Smooth muscle cell of the brain vasculature (primary cell): ENCODE measurements at regions not wholly inside any gene's neighbourhood (a gene's known extent, or its start where the extent isn't known, plus 50 kb on each side); places are given as distances from the start of the nearest gene placed in this dataset.

ENCODE experiments used
- DNase-seq: peaks from one replicate; pipeline ENCODE4 v3.0.0-alpha.2; 2012; ENCODE audit warnings: low read depth, low spot score

DNA sequence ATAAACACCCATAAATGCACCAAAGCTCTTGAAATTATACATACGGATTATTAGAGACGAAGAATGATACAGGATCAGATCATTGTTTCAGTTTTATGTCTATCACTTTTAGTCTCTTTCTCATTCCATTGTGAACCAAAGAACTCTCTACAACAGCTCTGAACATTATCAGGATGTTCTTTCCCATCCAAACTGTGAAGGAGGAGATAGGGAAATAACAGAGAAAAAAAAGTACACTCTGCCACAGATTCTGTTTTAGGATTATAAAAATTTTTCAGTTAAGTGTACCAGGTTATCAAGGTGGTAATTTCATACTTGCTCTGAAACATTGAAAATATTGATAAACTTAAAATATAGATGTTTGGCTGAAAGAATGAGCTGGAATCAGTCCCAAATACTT is 270.9 kb downstream of the MZT1 start:
- no peak for DNase-seq

DNA sequence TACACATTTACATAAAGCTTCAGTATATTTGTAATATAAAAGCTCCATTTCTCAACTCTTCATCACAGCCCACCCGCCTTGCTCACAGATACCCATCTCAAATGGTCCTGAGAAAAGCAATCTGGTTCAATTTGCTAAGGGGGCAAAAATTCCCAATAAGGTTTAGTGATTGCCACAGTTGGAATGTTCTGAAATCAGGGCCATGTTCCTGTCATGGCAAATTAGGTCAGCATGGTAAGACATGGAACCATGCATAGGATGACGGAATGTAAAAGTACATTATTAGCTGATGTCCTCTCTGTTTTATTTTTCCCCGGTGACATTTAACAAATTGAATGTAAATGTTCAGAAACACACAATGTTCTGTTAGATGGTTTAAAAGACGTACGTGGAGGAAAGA is 274.3 kb downstream of the MZT1 start:
- no peak for DNase-seq

DNA sequence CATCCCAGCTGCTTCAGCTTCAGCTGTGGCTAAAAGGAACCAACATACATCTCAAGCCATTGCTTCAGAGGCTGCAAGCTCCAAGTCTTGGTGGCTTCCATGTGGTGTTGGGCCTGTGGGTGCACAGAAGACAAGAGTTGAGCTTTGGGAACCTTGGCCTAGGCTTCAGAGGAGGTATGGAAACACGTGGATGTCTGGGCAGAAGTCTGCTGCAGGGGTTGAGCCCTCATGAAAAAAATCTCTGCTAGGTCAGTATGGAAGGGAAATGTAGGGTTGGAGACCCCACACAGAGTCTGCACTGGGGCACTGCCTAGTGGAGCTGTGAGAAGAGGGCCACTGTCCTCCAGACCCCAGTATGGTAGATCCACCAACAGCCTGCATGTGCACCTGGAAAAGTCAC is 279.3 kb downstream of the MZT1 start:
- DNase-seq = no peak

GRCh38 chr13:72444999-72445398 is 282.4 kb downstream of the MZT1 start:
- no peak for DNase-seq

- DNase-seq = no peak
Measured at GRCh38 chr13:72437458-72437857, 290.0 kb downstream of the MZT1 start.

DNA sequence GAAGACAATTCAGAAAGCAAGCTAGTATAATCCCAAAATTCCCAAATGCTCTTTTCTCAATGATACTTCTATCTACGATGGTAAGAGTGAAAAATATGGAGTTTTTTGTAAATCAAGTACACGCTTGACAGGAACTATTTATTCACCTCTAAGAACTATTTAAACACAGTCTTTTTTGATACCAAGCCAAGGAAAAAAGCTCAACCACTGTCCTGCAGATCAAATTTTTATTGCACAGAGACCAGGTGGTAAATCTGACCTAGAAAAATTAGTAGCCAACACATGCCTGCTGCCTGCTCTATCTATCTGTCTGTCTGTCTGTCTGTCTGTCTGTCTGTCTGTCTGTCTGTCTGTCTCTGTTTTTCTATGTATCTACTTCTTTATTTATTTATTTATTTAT is 292.2 kb downstream of the MZT1 start:
- DNase-seq = no peak

DNA sequence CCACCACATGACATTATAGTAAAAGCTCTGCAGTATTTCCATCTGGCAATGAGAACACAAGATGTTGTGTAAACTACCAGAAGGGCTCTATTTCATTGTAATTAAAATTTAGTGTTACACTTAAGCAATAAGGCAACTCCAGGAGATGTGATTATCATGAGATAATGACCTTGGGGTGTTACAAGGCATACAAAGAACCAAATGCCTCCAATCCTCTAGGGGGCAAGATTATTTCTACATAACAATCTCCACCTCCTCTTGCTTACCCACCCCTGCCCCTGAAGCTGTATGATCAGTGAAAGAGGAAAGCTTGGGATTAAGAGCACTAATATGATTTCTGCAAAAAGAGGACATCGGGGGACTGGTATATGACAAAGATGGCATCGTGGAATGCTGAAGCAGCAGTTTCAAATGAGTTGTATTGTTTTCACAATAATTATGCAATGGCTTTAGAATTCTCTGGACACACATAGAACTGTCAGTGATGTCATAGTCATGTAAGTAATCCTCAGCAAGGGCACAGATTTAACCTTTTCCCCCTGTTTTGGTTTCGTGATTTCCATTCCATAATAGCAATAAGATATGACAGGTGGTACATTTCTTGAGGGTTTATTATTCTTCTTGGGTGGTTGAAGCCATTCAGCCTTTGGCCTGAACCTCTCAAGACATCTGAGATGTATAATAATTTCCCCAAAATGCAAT is 295.3 kb downstream of the MZT1 start:
- no peak for DNase-seq

DNA sequence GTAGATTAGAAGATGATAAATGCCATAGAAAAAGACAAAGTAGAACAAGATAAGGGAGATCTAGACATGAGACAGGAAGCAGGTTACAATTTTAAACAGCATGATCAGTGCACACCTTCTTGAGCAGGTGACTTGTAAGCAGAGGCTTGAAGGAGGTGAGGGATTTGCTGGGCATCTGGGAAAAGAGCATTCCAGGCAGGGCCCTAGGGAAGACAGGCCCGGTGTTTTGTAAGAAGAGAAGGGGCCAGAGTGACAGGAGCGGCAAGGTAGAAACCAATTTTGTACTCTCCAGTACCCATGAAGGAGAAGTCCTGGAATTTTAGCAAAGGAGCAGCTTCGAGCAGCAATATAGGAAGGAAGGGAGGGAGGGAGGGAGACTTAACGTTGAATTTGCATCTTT is 296.5 kb downstream of the MZT1 start:
- no peak for DNase-seq

- no peak for DNase-seq
Measured at GRCh38 chr13:72427757-72428528, 299.5 kb downstream of the MZT1 start.

DNA sequence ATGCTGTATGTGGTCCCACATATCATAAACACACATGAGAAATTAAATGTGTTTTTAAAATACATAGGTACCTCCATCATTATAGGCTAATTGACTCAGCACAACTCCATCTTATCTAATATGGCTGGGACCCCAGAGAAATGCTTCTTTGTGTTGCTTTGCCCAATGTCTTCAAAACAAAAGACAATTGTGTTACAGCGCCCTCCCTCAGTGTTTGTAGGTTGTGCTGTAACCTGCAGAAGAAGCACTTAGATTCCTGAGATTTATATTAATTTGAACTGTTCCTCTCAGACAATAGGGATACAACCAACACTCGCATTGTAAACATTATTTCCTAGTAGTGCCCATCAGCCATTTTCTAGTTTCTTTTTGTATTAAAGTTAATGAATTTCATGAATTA is 303.4 kb downstream of the MZT1 start:
- no peak for DNase-seq

DNA sequence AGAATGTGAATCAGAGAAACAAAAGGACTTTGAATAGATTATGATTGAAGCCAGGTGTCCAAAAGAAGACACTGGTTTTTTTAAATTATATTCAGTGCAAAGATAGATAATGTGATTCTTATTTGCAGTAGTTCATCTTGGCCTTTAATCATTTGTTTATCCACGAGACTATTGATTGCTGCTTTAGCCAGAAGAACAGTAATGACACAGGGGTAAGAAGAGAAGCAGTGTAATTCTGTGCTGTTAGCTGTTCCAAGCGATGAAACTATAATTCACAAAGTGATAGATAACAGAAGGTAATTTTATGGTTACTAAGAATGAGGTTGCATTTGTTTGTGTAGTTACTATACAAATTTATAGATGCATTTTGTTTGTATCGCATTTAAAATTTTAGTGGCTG is 311.6 kb downstream of the MZT1 start:
- DNase-seq = no peak

GRCh38 chr13:72412481-72412880 is 314.9 kb downstream of the MZT1 start:
- no peak for DNase-seq

GRCh38 chr13:72405441-72405840 is 322.0 kb downstream of the MZT1 start:
- no peak for DNase-seq

GRCh38 chr13:72403396-72404010 is 323.9 kb downstream of the MZT1 start:
- no peak for DNase-seq

- no peak for DNase-seq
Measured at GRCh38 chr13:72400856-72401255, 326.6 kb downstream of the MZT1 start.

DNA sequence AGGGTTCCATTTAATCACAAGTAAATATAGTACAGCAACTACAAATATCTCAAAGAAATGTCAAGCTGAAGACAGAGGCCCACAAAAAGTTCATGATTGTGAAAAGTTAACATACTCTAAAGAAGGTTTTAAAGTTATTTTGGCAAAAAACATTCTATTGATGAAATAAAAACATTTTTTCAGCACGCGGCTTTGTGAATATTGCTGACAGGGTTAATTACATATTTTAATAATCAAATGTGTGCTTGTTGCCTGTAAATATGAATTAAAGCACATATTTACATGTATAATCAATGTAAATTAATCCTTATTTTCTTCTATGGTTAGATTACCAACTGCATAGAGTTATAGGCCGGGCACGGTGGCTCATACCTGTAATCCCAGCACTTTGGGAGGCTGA is 328.1 kb downstream of the MZT1 start:
- no peak for DNase-seq

DNA sequence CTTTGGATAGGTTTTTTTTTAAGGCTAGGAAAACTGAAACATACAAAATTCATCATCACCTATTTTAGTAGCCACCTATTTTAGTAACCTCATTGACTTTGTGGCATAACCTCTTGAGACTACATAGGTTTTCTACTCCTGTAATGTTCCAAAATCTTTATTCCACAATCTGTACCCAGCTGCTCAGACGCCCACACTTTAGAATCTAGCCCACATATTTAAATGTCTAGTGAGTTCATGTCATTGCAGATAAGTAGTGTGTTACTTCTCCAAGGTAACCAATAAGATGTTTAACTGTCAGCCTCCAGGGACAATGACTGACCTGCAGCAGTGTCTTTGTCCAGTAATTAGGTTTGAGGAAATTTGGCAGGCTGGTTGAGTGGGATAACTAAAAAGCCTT is 330.2 kb downstream of the MZT1 start:
- DNase-seq = no peak

DNA sequence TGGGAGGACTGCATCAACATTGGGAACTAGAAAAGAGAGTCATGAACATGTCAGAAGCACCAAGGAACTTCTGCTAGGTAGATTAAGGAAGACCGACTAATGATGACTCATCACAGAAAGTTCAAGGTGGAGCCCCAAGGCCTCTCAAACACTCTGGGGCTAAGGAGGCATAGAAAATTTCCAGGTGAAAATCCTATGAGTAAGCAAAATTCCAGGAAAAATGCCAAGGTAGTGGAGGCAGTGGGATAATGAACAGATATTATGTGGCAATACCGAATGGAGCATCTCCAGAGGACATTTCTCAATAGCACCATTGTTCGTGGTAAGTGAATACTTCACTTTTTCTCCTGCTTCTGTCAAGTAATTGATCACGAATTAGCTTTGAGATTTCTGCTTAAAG is 336.5 kb downstream of the MZT1 start:
- no peak for DNase-seq

- no peak for DNase-seq
Measured at GRCh38 chr13:72386138-72386684, 341.2 kb downstream of the MZT1 start.

- DNase-seq = no peak
Measured at GRCh38 chr13:72384879-72385278, 342.6 kb downstream of the MZT1 start.

DNA sequence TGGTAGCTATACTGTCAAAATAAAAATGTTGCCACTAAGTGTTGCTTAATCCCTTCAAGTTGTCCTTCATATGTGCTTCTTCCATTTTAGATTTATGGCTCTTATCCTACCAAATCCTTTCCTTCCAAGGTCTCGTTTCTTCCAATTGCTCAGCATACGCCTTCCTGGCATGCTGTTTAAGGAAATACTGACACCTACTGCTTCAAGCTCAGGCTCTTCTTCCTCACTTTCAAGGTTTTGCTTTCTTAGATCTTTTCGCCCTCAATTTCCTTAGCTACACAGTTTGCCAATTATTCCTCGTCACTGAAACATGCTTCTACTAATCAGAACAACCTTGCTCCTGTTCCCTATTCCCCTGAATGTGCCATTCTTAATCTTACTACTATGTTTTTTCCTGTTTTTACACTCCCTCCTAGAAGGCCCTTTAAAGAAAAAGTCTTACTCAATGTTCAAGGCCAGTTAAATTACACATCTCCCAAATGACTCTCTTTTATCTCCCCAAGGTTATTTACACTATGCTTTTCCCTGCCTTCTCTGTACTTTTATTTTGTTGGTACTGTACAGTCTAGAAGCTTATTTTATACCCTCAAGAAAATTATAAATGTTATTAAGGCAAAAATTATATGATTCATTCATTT is 343.1 kb downstream of the MZT1 start:
- no peak for DNase-seq

DNA sequence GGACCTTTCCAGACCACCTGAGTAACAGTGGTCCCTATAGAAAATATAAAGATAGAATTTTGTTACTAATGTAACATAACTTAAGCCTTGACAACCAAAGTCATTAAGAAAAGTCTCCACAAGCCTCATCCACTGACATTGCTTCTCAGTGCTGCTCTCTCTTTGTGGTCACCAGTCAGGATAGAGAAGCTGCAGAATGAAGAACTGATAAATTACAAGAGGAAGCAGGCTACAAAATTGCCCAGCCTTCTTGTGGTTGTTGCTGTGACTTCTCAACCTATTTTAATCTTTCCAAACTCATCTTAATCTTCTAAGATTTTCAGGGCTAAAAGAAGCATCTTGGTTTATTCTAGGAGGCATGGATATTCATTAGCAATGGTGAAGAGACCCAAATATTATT is 343.8 kb downstream of the MZT1 start:
- DNase-seq = no peak
